Kidney epithelial cell (primary cell): ENCODE measurements at regions not wholly inside any gene's neighbourhood (a gene's known extent, or its start where the extent isn't known, plus 50 kb on each side); places are given as distances from the start of the nearest gene placed in this dataset.
"Not testable (repeated sequence)": the region's sequence is repeated elsewhere in the genome, so short reads cannot be mapped to it uniquely, and the experiment has no call there.

ENCODE experiments used
- DNase-seq: peaks from one replicate; pipeline ENCODE4 v3.0.0-alpha.2; 2010; ENCODE audit warnings: low read depth
- H3K27me3 ChIP-seq: 2 replicates; pipeline ENCODE4 v1.6.0; 2011; ENCODE audit warnings: low read length; ENCODE audit not compliant: control insufficient read depth, insufficient read depth
- H3K36me3 ChIP-seq: 2 replicates; pipeline ENCODE4 v1.5.1; 2011; ENCODE audit warnings: low read length; ENCODE audit not compliant: control insufficient read depth, insufficient read depth
- H3K4me3 ChIP-seq: 2 replicates; pipeline ENCODE4 v1.5.1; 2011; ENCODE audit warnings: low read depth, mild to moderate bottlenecking, control low read depth, low read length
- CTCF ChIP-seq: IDR thresholded peaks from 2 replicates; pipeline ENCODE4 v1.5.1; 2011; ENCODE audit warnings: mild to moderate bottlenecking, moderate library complexity, low read length, control low read depth, inconsistent platforms; ENCODE audit not compliant: insufficient read depth, poor library complexity, severe bottlenecking

GRCh38 chr2:187774551-187775071 lies 220.4 kb upstream of the TFPI start:
- Histone ChIP-seq H3K4me3 (no peak overlapping the region), H3K27me3 (no peaks in the 10 kb centered on the region), H3K36me3 (no peaks in the 10 kb centered on the region)
- TF ChIP-seq CTCF = no peak
- peak; percentile 29 for DNase-seq

GRCh38 chr2:187775196-187775595 lies 221.0 kb upstream of the TFPI start:
- Histone ChIP-seq H3K27me3 (no peaks in the 10 kb centered on the region), H3K4me3 (no peak overlapping the region), H3K36me3 (no peaks in the 10 kb centered on the region)
- DNase-seq = no peak
- TF ChIP-seq CTCF = no peak

- DNase-seq = no peak
- Histone ChIP-seq H3K27me3 (no peaks in the 10 kb centered on the region), H3K4me3 (no peak overlapping the region), H3K36me3 (no peaks in the 10 kb centered on the region)
- no peak for TF ChIP-seq CTCF
Observed at GRCh38 chr2:187775651-187776050, 221.4 kb upstream of the TFPI start.

GRCh38 chr2:187782301-187782700 lies 228.1 kb upstream of the TFPI start:
- no peak for DNase-seq
- TF ChIP-seq CTCF = no peak
- H3K36me3 ChIP-seq = no peaks in the 10 kb centered on the region
- H3K27me3 ChIP-seq = no peaks in the 10 kb centered on the region
- no peak overlapping the region for H3K4me3 ChIP-seq

- Histone ChIP-seq H3K27me3 (no peaks in the 10 kb centered on the region), H3K36me3 (no peaks in the 10 kb centered on the region), H3K4me3 (no peak overlapping the region)
- no peak for TF ChIP-seq CTCF
- no peak for DNase-seq
Observed at GRCh38 chr2:187783446-187783845, 229.2 kb upstream of the TFPI start.

GRCh38 chr2:187784138-187784537 lies 229.9 kb upstream of the TFPI start:
- not testable (repeated sequence) for DNase-seq, H3K36me3 ChIP-seq, H3K4me3 ChIP-seq, H3K27me3 ChIP-seq

GRCh38 chr2:187799601-187800000 lies 245.4 kb upstream of the TFPI start:
- Histone ChIP-seq H3K36me3 (no peaks in the 10 kb centered on the region), H3K4me3 (no peak overlapping the region), H3K27me3 (no peaks in the 10 kb centered on the region)
- TF ChIP-seq CTCF = no peak
- no peak for DNase-seq
